ENCODE measurements at regions not wholly inside any gene's neighbourhood (a gene's known extent, or its start where the extent isn't known, plus 50 kb on each side); places are given as distances from the start of the nearest gene placed in this dataset.

DNA sequence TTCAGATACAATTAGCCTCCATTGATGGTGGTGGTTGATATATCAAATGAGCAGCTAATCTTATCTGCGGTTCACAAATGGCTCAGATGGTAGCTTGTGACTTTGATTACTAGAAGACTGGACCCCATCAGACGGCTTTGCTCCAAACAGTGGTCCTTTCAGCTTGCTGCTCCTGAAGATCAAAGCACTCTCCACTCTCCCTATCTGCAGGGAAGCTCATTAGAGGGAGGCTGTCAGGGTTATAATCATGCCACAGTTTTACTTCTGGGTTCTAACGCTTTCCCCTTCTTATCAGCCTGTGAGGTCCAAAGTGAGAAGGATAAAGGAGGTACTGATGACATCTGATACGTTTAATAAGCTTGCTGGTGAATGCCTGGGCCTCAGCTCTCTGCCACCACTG, 247.1 kb upstream of the NT5C1B start:
- no peak for TF ChIP-seq POLR2A (IDR thresholded peaks at IDR 0.05)
- TF ChIP-seq, protein P1, sequence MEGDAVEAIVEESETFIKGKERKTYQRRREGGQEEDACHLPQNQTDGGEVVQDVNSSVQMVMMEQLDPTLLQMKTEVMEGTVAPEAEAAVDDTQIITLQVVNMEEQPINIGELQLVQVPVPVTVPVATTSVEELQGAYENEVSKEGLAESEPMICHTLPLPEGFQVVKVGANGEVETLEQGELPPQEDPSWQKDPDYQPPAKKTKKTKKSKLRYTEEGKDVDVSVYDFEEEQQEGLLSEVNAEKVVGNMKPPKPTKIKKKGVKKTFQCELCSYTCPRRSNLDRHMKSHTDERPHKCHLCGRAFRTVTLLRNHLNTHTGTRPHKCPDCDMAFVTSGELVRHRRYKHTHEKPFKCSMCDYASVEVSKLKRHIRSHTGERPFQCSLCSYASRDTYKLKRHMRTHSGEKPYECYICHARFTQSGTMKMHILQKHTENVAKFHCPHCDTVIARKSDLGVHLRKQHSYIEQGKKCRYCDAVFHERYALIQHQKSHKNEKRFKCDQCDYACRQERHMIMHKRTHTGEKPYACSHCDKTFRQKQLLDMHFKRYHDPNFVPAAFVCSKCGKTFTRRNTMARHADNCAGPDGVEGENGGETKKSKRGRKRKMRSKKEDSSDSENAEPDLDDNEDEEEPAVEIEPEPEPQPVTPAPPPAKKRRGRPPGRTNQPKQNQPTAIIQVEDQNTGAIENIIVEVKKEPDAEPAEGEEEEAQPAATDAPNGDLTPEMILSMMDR (IDR thresholded peaks at IDR 0.05) = no peak

Measured in vagina (tissue), 2 donors.